Glutamatergic neuron (in vitro differentiated cells): ENCODE measurements at regions not wholly inside any gene's neighbourhood (a gene's known extent, or its start where the extent isn't known, plus 50 kb on each side); places are given as distances from the start of the nearest gene placed in this dataset.

Experiments used
- DNase-seq: peaks from one replicate; pipeline ENCODE4 v3.0.0; 2022
- H3K27ac Mint-ChIP-seq: one replicate; pipeline ENCODE4 v1.8.0; 2020; ENCODE audit warnings: mild to moderate bottlenecking, mixed read lengths, inconsistent platforms; ENCODE audit not compliant: unreplicated experiment
- H3K27me3 Mint-ChIP-seq: one replicate; pipeline ENCODE4 v1.8.0; 2020; ENCODE audit warnings: mild to moderate bottlenecking, moderate library complexity, mixed read lengths, inconsistent platforms; ENCODE audit not compliant: unreplicated experiment
- H3K36me3 Mint-ChIP-seq: one replicate; pipeline ENCODE4 v1.8.0; 2020; ENCODE audit warnings: mild to moderate bottlenecking, mixed read lengths, inconsistent platforms; ENCODE audit not compliant: unreplicated experiment
- H3K4me1 Mint-ChIP-seq: one replicate; pipeline ENCODE4 v1.8.0; 2020; ENCODE audit warnings: mild to moderate bottlenecking, low read depth, mixed read lengths, inconsistent platforms; ENCODE audit not compliant: unreplicated experiment
- H3K4me3 Mint-ChIP-seq: one replicate; pipeline ENCODE4 v1.8.0; 2020; ENCODE audit warnings: mild to moderate bottlenecking, mixed read lengths, inconsistent platforms; ENCODE audit not compliant: unreplicated experiment
- H3K9me3 Mint-ChIP-seq: one replicate; pipeline ENCODE4 v1.8.0; 2020; ENCODE audit warnings: mild to moderate bottlenecking, moderate library complexity, mixed read lengths, inconsistent platforms; ENCODE audit not compliant: unreplicated experiment
- TF ChIP-seq, protein P1 (sequence below): fragments of 200-600 bp; sonication (generic); IDR thresholded peaks from one replicate; pipeline ENCODE4 v1.5.0; 2021; ENCODE audit not compliant: partially characterized antibody, unreplicated experiment

DNA sequence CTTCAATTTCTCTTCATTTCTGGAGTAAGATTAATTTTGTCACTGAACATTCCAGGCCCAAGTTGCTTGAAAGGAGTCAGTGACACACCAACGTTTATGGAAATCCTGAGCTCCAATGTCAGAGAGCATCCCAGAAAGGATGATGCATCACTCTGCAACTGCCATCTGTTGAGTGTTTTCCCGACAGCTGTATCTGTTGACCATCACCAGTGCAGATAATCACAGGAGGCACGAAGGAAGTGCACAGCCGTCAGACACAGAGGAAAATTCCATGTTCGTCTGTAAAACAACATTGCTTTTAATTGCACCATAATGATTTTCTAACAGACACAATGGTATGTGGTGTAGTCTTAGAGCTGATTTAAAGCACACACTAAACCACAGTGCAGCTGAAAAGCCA is 376.7 kb upstream of the ADGRL2 start:
- Mint-ChIP-seq H3K27me3 (peaks cover 5% of the 10 kb centered on the region), H3K4me1 (peaks cover 31% of the 10 kb centered on the region), H3K9me3 (peaks cover 4% of the 10 kb centered on the region), H3K4me3 (peak overlapping the region; percentile 28), H3K27ac (peak overlapping the region; percentile 93), H3K36me3 (no peaks in the 10 kb centered on the region)
- DNase-seq = peak; percentile 43
- TF ChIP-seq, protein P1, sequence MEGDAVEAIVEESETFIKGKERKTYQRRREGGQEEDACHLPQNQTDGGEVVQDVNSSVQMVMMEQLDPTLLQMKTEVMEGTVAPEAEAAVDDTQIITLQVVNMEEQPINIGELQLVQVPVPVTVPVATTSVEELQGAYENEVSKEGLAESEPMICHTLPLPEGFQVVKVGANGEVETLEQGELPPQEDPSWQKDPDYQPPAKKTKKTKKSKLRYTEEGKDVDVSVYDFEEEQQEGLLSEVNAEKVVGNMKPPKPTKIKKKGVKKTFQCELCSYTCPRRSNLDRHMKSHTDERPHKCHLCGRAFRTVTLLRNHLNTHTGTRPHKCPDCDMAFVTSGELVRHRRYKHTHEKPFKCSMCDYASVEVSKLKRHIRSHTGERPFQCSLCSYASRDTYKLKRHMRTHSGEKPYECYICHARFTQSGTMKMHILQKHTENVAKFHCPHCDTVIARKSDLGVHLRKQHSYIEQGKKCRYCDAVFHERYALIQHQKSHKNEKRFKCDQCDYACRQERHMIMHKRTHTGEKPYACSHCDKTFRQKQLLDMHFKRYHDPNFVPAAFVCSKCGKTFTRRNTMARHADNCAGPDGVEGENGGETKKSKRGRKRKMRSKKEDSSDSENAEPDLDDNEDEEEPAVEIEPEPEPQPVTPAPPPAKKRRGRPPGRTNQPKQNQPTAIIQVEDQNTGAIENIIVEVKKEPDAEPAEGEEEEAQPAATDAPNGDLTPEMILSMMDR = no peak

GRCh38 chr1:81420760-81421159 is 380.0 kb upstream of the ADGRL2 start:
- no peaks in the 10 kb centered on the region for H3K36me3 Mint-ChIP-seq
- DNase-seq = no peak
- no peak overlapping the region for H3K4me3 Mint-ChIP-seq
- TF ChIP-seq, protein P1 = no peak
- no peak overlapping the region for H3K27ac Mint-ChIP-seq
- H3K9me3 Mint-ChIP-seq = peaks cover 4% of the 10 kb centered on the region
- peaks cover 5% of the 10 kb centered on the region for H3K27me3 Mint-ChIP-seq
- H3K4me1 Mint-ChIP-seq = peaks cover 29% of the 10 kb centered on the region

DNA sequence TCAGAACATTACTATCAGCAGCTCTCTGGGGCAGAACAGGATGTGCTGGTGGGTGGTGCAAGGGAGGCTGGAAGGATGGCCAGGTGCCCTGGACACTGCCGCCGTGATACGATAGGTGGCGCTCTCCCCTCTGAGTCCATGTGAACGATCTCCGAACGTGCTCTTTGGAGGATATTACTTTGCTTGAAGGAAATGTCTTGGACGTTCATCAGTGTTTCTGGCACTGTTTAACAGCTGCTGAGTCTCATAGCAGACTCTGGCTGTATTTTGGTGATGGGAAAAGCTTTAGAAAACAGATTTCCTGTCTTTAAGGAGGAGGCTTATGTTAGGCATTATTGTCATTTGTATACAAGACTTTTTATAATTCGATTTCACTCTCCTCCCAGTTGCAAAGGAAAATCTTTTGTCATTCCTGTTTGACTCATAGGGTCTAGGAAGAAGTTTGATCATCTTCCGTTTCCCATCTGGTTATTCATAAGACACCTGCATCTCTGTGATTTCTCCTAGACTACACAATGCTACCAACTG is 386.2 kb upstream of the ADGRL2 start:
- peak; percentile 85 for DNase-seq
- Mint-ChIP-seq H3K9me3 (no peaks in the 10 kb centered on the region), H3K36me3 (no peaks in the 10 kb centered on the region), H3K4me1 (no peaks in the 10 kb centered on the region), H3K27ac (no peak overlapping the region), H3K27me3 (no peaks in the 10 kb centered on the region), H3K4me3 (no peak overlapping the region)
- TF ChIP-seq, protein P1 = peak; percentile 93

DNA sequence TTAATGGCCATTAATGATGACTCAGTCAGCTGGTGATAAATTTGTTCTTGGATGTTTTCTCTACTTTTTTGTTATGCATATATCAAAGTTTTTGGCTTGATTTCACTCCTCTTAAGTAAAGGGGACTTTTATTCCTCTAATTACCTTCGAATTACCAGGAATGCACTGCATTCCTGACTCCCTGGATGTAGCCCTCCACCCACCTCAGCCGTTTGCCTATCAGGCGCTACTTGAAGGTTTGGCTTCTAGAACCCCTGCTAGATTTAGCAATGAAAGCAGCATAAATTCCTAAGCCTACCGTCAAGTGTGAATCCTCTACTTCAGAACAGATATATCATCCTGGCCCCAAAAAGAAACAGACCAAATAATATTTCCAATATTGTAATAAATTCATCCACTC is 387.8 kb upstream of the ADGRL2 start:
- H3K9me3 Mint-ChIP-seq = no peaks in the 10 kb centered on the region
- no peak overlapping the region for H3K4me3 Mint-ChIP-seq
- H3K27me3 Mint-ChIP-seq = no peaks in the 10 kb centered on the region
- no peak overlapping the region for H3K27ac Mint-ChIP-seq
- no peaks in the 10 kb centered on the region for H3K4me1 Mint-ChIP-seq
- H3K36me3 Mint-ChIP-seq = no peaks in the 10 kb centered on the region
- TF ChIP-seq, protein P1 = no peak
- no peak for DNase-seq

DNA sequence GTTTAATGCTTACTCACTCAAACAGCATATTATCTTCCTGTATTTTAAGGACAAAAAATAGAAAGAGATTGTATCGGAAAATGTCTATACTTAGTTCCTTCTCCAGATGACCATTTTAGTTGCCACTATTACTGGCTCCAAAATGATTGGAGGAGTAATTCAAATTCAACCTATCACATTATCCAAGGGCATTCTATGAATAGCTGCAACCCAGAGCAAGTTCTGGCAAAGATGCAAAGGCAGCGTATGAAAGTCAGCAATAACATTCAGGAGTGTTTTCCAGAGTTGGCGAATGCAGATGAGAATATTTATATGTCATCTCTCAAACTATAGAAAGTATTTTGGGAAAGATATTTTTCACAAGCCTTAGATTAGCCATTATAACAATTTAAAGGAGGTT is 389.8 kb upstream of the ADGRL2 start:
- TF ChIP-seq, protein P1 = no peak
- Mint-ChIP-seq H3K36me3 (no peaks in the 10 kb centered on the region), H3K9me3 (no peaks in the 10 kb centered on the region), H3K27ac (no peak overlapping the region), H3K27me3 (no peaks in the 10 kb centered on the region), H3K4me3 (no peak overlapping the region), H3K4me1 (peaks cover 17% of the 10 kb centered on the region)
- DNase-seq = no peak
